Thyroid gland (tissue), 4 donors: ENCODE measurements at regions not wholly inside any gene's neighbourhood (a gene's known extent, or its start where the extent isn't known, plus 50 kb on each side); places are given as distances from the start of the nearest gene placed in this dataset.

Source experiments
- POLR2A ChIP-seq, 2 donors: fragments of 450-650 bp; IDR thresholded peaks; one replicate each; pipeline ENCODE4 v1.6.1; 2017; ENCODE audit warnings: antibody characterized with exemption in 2 of 2, mild to moderate bottlenecking in 2 of 2, moderate library complexity in 1 of 2
- TF ChIP-seq, protein P1 (sequence below), 6 experiments: fragments of 200-600 bp in 3 of 6; fragments of 450-650 bp in 3 of 6; sonication (generic) in 3 of 6; IDR thresholded peaks; one replicate each; pipeline ENCODE4 v1.5.1; 2016 to 2019; ENCODE audit warnings: antibody characterized with exemption in 6 of 6, mild to moderate bottlenecking in 2 of 6, inconsistent platforms in 1 of 6, moderate library complexity in 1 of 6

DNA sequence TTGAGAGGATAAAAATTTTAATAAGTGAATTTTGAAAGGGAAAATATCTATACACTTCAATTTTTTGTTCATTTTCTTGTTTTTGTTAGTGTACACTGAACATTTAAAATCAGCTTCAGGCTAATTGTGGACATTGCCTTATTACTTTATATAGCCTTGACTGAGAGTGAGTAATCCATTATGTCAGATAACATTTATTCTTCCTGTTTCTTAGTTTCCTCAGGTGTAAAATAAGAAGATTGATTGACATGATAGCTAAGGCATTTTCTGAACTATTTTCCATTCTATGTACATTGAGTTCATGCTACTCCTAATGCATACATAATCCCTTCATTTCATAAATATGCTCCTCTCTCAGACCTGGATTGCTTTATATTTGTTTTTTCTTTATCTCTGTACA is 607.3 kb upstream of the AADAT start:
- TF ChIP-seq, protein P1, sequence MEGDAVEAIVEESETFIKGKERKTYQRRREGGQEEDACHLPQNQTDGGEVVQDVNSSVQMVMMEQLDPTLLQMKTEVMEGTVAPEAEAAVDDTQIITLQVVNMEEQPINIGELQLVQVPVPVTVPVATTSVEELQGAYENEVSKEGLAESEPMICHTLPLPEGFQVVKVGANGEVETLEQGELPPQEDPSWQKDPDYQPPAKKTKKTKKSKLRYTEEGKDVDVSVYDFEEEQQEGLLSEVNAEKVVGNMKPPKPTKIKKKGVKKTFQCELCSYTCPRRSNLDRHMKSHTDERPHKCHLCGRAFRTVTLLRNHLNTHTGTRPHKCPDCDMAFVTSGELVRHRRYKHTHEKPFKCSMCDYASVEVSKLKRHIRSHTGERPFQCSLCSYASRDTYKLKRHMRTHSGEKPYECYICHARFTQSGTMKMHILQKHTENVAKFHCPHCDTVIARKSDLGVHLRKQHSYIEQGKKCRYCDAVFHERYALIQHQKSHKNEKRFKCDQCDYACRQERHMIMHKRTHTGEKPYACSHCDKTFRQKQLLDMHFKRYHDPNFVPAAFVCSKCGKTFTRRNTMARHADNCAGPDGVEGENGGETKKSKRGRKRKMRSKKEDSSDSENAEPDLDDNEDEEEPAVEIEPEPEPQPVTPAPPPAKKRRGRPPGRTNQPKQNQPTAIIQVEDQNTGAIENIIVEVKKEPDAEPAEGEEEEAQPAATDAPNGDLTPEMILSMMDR (IDR thresholded peaks at IDR 0.05): no peak
- no peak for TF ChIP-seq POLR2A (IDR thresholded peaks at IDR 0.05)
